ENCODE measurements at regions not wholly inside any gene's neighbourhood (a gene's known extent, or its start where the extent isn't known, plus 50 kb on each side); places are given as distances from the start of the nearest gene placed in this dataset.

GRCh38 chr1:38766125-38766524, 93.4 kb downstream of the RRAGC start:
- no peak for TF ChIP-seq CTCF (IDR thresholded peaks at IDR 0.05)
- no peak for TF ChIP-seq EZH2 (IDR thresholded peaks at IDR 0.05)
- TF ChIP-seq EZH2phosphoT487 (IDR thresholded peaks at IDR 0.05) = no peak
